GM18502 (cell line): ENCODE measurements at regions not wholly inside any gene's neighbourhood (a gene's known extent, or its start where the extent isn't known, plus 50 kb on each side); places are given as distances from the start of the nearest gene placed in this dataset.
"Not testable (repeated sequence)": the region's sequence is repeated elsewhere in the genome, so short reads cannot be mapped to it uniquely, and the experiment has no call there.

Experiments
- ATAC-seq: cut with Tn5 transposase; IDR thresholded peaks from one replicate; pipeline ENCODE4 v1.9.1; 2021; ENCODE audit warnings: mild to moderate bottlenecking; ENCODE audit not compliant: unreplicated experiment, poor library complexity

- no peak for ATAC-seq
Measured at GRCh38 chr16:87146676-87147075, 170.5 kb downstream of the C16orf95 start.

GRCh38 chr16:87149051-87149450 is 168.1 kb downstream of the C16orf95 start:
- no peak for ATAC-seq

- ATAC-seq = no peak
Measured at GRCh38 chr16:87150262-87150661, 166.9 kb downstream of the C16orf95 start.

- ATAC-seq = no peak
Measured at GRCh38 chr16:87150681-87151280, 166.4 kb downstream of the C16orf95 start.

- ATAC-seq = no peak
Measured at GRCh38 chr16:87152221-87152755, 164.9 kb downstream of the C16orf95 start.

- ATAC-seq = no peak
Measured at GRCh38 chr16:87153326-87153725, 163.9 kb downstream of the C16orf95 start.

GRCh38 chr16:87155315-87155714 is 161.9 kb downstream of the C16orf95 start:
- not testable (repeated sequence) for ATAC-seq

GRCh38 chr16:87156195-87156594 is 161.0 kb downstream of the C16orf95 start:
- ATAC-seq = no peak

GRCh38 chr16:87160234-87160636 is 157.0 kb downstream of the C16orf95 start:
- ATAC-seq = no peak

GRCh38 chr16:87160701-87161337 is 156.4 kb downstream of the C16orf95 start:
- no peak for ATAC-seq

- not testable (repeated sequence) for ATAC-seq
Measured at GRCh38 chr16:87161410-87161809, 155.8 kb downstream of the C16orf95 start.

GRCh38 chr16:87161822-87162676 is 155.1 kb downstream of the C16orf95 start:
- ATAC-seq = no peak

GRCh38 chr16:87162799-87163198 is 154.4 kb downstream of the C16orf95 start:
- ATAC-seq = not testable (repeated sequence)

- ATAC-seq = no peak
Measured at GRCh38 chr16:87163637-87164036, 153.6 kb downstream of the C16orf95 start.

- ATAC-seq = no peak
Measured at GRCh38 chr16:87165151-87165550, 152.0 kb downstream of the C16orf95 start.

- no peak for ATAC-seq
Measured at GRCh38 chr16:87165885-87166284, 151.3 kb downstream of the C16orf95 start.

- no peak for ATAC-seq
Measured at GRCh38 chr16:87166321-87166720, 150.9 kb downstream of the C16orf95 start.

- ATAC-seq = no peak
Measured at GRCh38 chr16:87166934-87167333, 150.3 kb downstream of the C16orf95 start.

- no peak for ATAC-seq
Measured at GRCh38 chr16:87169509-87169995, 147.6 kb downstream of the C16orf95 start.

- no peak for ATAC-seq
Measured at GRCh38 chr16:87170310-87170709, 146.9 kb downstream of the C16orf95 start.

- ATAC-seq = no peak
Measured at GRCh38 chr16:87171723-87172122, 145.5 kb downstream of the C16orf95 start.
